SU-DHL-6 (cell line): ENCODE measurements at regions not wholly inside any gene's neighbourhood (a gene's known extent, or its start where the extent isn't known, plus 50 kb on each side); places are given as distances from the start of the nearest gene placed in this dataset.

Source experiments
- EZH2phosphoT487 ChIP-seq: fragments of 200-600 bp; sonication (generic), shearing (Covaris generic); conservative IDR thresholded peaks from 2 replicates; pipeline ENCODE4 v1.6.1; 2018; ENCODE audit warnings: mild to moderate bottlenecking, antibody characterized with exemption, low read length, moderate library complexity, mixed read lengths
- TF ChIP-seq, protein P1 (sequence below): fragments of 200-600 bp; sonication (generic); IDR thresholded peaks from one replicate; pipeline ENCODE4 v1.5.1; 2017; ENCODE audit warnings: antibody characterized with exemption, mild to moderate bottlenecking, low read length, moderate library complexity; ENCODE audit not compliant: insufficient read depth, poor library complexity, severe bottlenecking

DNA sequence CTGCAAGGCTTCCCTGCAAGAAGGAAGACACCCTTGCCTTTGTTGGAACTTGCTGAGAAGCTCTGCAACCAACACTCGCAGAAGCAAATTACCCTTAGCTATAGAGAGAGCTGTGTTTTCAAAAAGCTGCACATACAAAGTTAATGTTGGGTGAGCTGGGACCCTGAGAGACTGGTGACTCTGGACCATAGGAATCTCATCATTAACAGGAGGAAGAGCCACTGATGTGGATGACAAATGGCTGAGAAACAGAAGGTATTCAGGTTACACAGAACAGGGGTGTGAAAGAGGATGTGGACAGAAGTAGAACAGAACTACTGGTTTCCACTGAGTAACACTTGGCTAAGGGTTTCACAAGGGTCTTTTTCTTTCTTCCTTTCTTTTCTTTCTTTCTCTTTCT lies 493.5 kb downstream of the IRX1 start:
- TF ChIP-seq, protein P1, sequence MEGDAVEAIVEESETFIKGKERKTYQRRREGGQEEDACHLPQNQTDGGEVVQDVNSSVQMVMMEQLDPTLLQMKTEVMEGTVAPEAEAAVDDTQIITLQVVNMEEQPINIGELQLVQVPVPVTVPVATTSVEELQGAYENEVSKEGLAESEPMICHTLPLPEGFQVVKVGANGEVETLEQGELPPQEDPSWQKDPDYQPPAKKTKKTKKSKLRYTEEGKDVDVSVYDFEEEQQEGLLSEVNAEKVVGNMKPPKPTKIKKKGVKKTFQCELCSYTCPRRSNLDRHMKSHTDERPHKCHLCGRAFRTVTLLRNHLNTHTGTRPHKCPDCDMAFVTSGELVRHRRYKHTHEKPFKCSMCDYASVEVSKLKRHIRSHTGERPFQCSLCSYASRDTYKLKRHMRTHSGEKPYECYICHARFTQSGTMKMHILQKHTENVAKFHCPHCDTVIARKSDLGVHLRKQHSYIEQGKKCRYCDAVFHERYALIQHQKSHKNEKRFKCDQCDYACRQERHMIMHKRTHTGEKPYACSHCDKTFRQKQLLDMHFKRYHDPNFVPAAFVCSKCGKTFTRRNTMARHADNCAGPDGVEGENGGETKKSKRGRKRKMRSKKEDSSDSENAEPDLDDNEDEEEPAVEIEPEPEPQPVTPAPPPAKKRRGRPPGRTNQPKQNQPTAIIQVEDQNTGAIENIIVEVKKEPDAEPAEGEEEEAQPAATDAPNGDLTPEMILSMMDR, result no peak
- no peak for TF ChIP-seq EZH2phosphoT487
